D721Med (cell line): ENCODE measurements at regions not wholly inside any gene's neighbourhood (a gene's known extent, or its start where the extent isn't known, plus 50 kb on each side); places are given as distances from the start of the nearest gene placed in this dataset.
"Not testable (repeated sequence)": the region's sequence is repeated elsewhere in the genome, so short reads cannot be mapped to it uniquely, and the experiment has no call there.

ENCODE experiments used
- DNase-seq: peaks from one replicate; pipeline ENCODE4 v3.0.0; 2011; ENCODE audit warnings: low spot score; ENCODE audit not compliant: insufficient read length
- FAIRE-seq: peaks from 2 replicates; lab custom pipeline; 2011; peaks lifted over from hg19 to GRCh38; lab: Jason Lieb, UNC
- CTCF ChIP-seq: IDR thresholded peaks from 2 replicates; pipeline ENCODE4 v1.5.1; 2012; ENCODE audit warnings: mild to moderate bottlenecking, control low read depth; ENCODE audit not compliant: insufficient read depth; ENCODE audit errors: missing control alignments

GRCh38 chr4:154033921-154034320 is 245.0 kb upstream of the SFRP2 start:
- TF ChIP-seq CTCF, result no peak
- no peak for DNase-seq
- FAIRE-seq, result no peak

- FAIRE-seq (no peak), DNase-seq (no peak)
- no peak for TF ChIP-seq CTCF
Observed at GRCh38 chr4:154032914-154033313, 244.0 kb upstream of the SFRP2 start.

GRCh38 chr4:154030746-154031145 is 241.9 kb upstream of the SFRP2 start:
- no peak for DNase-seq
- TF ChIP-seq CTCF, result no peak
- FAIRE-seq, result no peak

GRCh38 chr4:154030152-154030551 is 241.3 kb upstream of the SFRP2 start:
- TF ChIP-seq CTCF, result no peak
- FAIRE-seq, result no peak
- no peak for DNase-seq

- DNase-seq (no peak), FAIRE-seq (no peak)
- no peak for TF ChIP-seq CTCF
Observed at GRCh38 chr4:154029171-154029570, 240.3 kb upstream of the SFRP2 start.

- no peak for TF ChIP-seq CTCF
- FAIRE-seq, result no peak
- DNase-seq, result no peak
Observed at GRCh38 chr4:154025110-154025509, 236.2 kb upstream of the SFRP2 start.

- FAIRE-seq (no peak), DNase-seq (no peak)
- TF ChIP-seq CTCF, result peak; percentile 49
Observed at GRCh38 chr4:154024097-154024694, 235.3 kb upstream of the SFRP2 start.

GRCh38 chr4:154023671-154024070 is 234.8 kb upstream of the SFRP2 start:
- not testable (repeated sequence) for FAIRE-seq

More at GRCh38 chr4:154023671-154024070, 234.8 kb upstream of the SFRP2 start:
- not testable (repeated sequence) for DNase-seq
